H1 (cell line): ENCODE measurements at regions not wholly inside any gene's neighbourhood (a gene's known extent, or its start where the extent isn't known, plus 50 kb on each side); places are given as distances from the start of the nearest gene placed in this dataset.

Source experiments
- CTCF ChIA-PET: fragments of 300-600 bp; sonication (Branson Sonifier 250); formaldehyde crosslinking; loops from one replicate; lab custom pipeline; 2021; ENCODE audit not compliant: partially characterized antibody; lab: Charles Lee
- POLR2A ChIA-PET: fragments of 300-600 bp; sonication (Branson Sonifier 250); formaldehyde crosslinking; loops from one replicate; lab custom pipeline; 2021; ENCODE audit warnings: inconsistent platforms; ENCODE audit not compliant: partially characterized antibody; lab: Charles Lee
- DNase-seq, 2 experiments: peaks; one replicate each; pipeline versions ENCODE4 v3.0.0 to v3.0.0-alpha.2; 2010 to 2022; ENCODE audit warnings: low spot score in 2 of 2, low read depth in 1 of 2, mixed read lengths in 1 of 2
- FAIRE-seq: peaks from 2 replicates; lab custom pipeline; 2011; peaks lifted over from hg19 to GRCh38; lab: Jason Lieb, UNC
- H2AFZ ChIP-seq: 2 replicates; pipeline ENCODE4 v1.8.1; 2012; ENCODE audit warnings: low read length, inconsistent platforms
- H2AK5ac ChIP-seq: 2 replicates; pipeline ENCODE4 v1.6.1; 2013; ENCODE audit warnings: low read depth, low read length
- H2BK120ac ChIP-seq: replicated peaks from 2 replicates; pipeline ENCODE3; 2013; ENCODE audit warnings: low read depth, low read length, inconsistent platforms
- H2BK12ac ChIP-seq: 2 replicates; pipeline ENCODE4 v1.6.1; 2013; ENCODE audit warnings: low read depth, low read length
- H2BK15ac ChIP-seq: 2 replicates; pipeline ENCODE4 v1.6.1; 2013; ENCODE audit warnings: low read length
- H2BK20ac ChIP-seq: 2 replicates; pipeline ENCODE4 v1.6.1; 2013; ENCODE audit warnings: low read length
- H2BK5ac ChIP-seq: 2 replicates; pipeline ENCODE4 v1.6.1; 2013; ENCODE audit warnings: low read depth, low read length
- H3K14ac ChIP-seq: 2 replicates; pipeline ENCODE4 v1.6.1; 2013; ENCODE audit warnings: inconsistent platforms; ENCODE audit not compliant: insufficient read length
- H3K18ac ChIP-seq: 2 replicates; pipeline ENCODE4 v1.6.1; 2013; ENCODE audit warnings: low read length; ENCODE audit errors: extremely low read depth
- H3K23ac ChIP-seq: 2 replicates; pipeline ENCODE4 v1.6.1; 2013; ENCODE audit warnings: inconsistent platforms; ENCODE audit not compliant: insufficient read length
- H3K23me2 ChIP-seq: 2 replicates; pipeline ENCODE4 v1.6.1; 2013; ENCODE audit warnings: low read depth, low read length
- H3K27ac ChIP-seq: 2 replicates; pipeline ENCODE4 v1.6.1; 2011; ENCODE audit warnings: low read depth, low read length, inconsistent platforms
- H3K27me3 ChIP-seq, 4 experiments: replicated peaks in 1 of 4; 1 replicate in 1 of 4; 2 replicates in 3 of 4; pipeline versions ENCODE4 v1.6.1 to v1.8.1; 2011 to 2013; ENCODE audit warnings: low read length in 3 of 4, mild to moderate bottlenecking in 3 of 4, inconsistent platforms in 2 of 4, mixed read lengths in 2 of 4, moderate library complexity in 1 of 4; ENCODE audit not compliant: control insufficient read depth in 3 of 4, insufficient read depth in 3 of 4; ENCODE audit errors: extremely low read depth in 1 of 4
- H3K36me3 ChIP-seq, 4 experiments: 2 replicates each; pipeline versions ENCODE4 v1.6.1 to v1.8.1; 2011 to 2013; ENCODE audit warnings: mild to moderate bottlenecking in 4 of 4, low read length in 3 of 4, moderate library complexity in 2 of 4, control low read depth in 1 of 4, inconsistent platforms in 1 of 4; ENCODE audit not compliant: insufficient read depth in 4 of 4, control insufficient read depth in 2 of 4
- H3K4ac ChIP-seq: replicated peaks from 2 replicates; pipeline ENCODE3; 2013; ENCODE audit warnings: low read length, low read depth, mixed read lengths, inconsistent platforms; ENCODE audit not compliant: insufficient read length
- H3K4me1 ChIP-seq, 4 experiments: replicated peaks in 1 of 4; 1 replicate in 1 of 4; 2 replicates in 3 of 4; pipeline versions ENCODE4 v1.6.1 to v1.8.1; 2011 to 2013; ENCODE audit warnings: low read length in 3 of 4, inconsistent platforms in 2 of 4, mixed read lengths in 1 of 4; ENCODE audit not compliant: insufficient read depth in 4 of 4, control insufficient read depth in 3 of 4
- H3K4me2 ChIP-seq, 2 experiments: 2 replicates each; pipeline versions ENCODE4 v1.6.1 to v1.8.1; 2011 to 2013; ENCODE audit warnings: low read depth in 2 of 2, low read length in 2 of 2, control low read depth in 1 of 2, inconsistent platforms in 1 of 2, mild to moderate bottlenecking in 1 of 2; ENCODE audit not compliant: insufficient read depth in 1 of 2
- H3K4me3 ChIP-seq, 4 experiments: fragments of 200-600, 300-600 bp in 1 of 4; sonication (generic), shearing (Covaris generic), sonication (Bioruptor Twin) in 1 of 4; 2 replicates each; pipeline versions ENCODE4 v1.5.1 to v1.8.1; 2011 to 2016; ENCODE audit warnings: low read length in 4 of 4, low read depth in 3 of 4, control low read depth in 2 of 4, inconsistent platforms in 2 of 4, mild to moderate bottlenecking in 2 of 4, mixed read lengths in 1 of 4, moderate library complexity in 1 of 4; ENCODE audit not compliant: insufficient read depth in 2 of 4; ENCODE audit errors: extremely low read depth in 1 of 4
- H3K56ac ChIP-seq: replicated peaks from 2 replicates; pipeline ENCODE3; 2013; ENCODE audit warnings: low read depth, mild to moderate bottlenecking, mixed read lengths, low read length, inconsistent platforms; ENCODE audit not compliant: insufficient read length
- H3K79me1 ChIP-seq: 2 replicates; pipeline ENCODE4 v1.6.1; 2013; ENCODE audit warnings: low read depth, low read length, control low read depth
- H3K79me2 ChIP-seq, 2 experiments: 2 replicates each; pipeline versions ENCODE4 v1.6.1 to v1.8.1; 2012 to 2013; ENCODE audit warnings: low read length in 2 of 2, mild to moderate bottlenecking in 2 of 2, inconsistent platforms in 1 of 2; ENCODE audit not compliant: insufficient read depth in 2 of 2, control insufficient read depth in 1 of 2
- H3K9ac ChIP-seq, 4 experiments: replicated peaks in 1 of 4; 1 replicate in 1 of 4; 2 replicates in 3 of 4; pipeline versions ENCODE4 v1.6.1 to v1.8.1; 2011 to 2013; ENCODE audit warnings: low read depth in 3 of 4, low read length in 3 of 4, control low read depth in 2 of 4, mild to moderate bottlenecking in 2 of 4, moderate library complexity in 2 of 4, inconsistent platforms in 1 of 4; ENCODE audit errors: extremely low read depth in 1 of 4
- H3K9me3 ChIP-seq, 2 experiments: 2 replicates each; pipeline versions ENCODE4 v1.6.1 to v1.8.1; 2012 to 2013; ENCODE audit warnings: mild to moderate bottlenecking in 2 of 2, moderate library complexity in 2 of 2, control low read depth in 1 of 2, inconsistent platforms in 1 of 2, low read depth in 1 of 2, low read length in 1 of 2, mixed read lengths in 1 of 2; ENCODE audit not compliant: insufficient read depth in 2 of 2
- H4K20me1 ChIP-seq, 2 experiments: replicated peaks in 1 of 2; 2 replicates each; pipeline versions ENCODE3 to v1.8.1; 2011 to 2013; ENCODE audit warnings: inconsistent platforms in 2 of 2, low read length in 2 of 2, mild to moderate bottlenecking in 1 of 2; ENCODE audit not compliant: insufficient read depth in 2 of 2, control insufficient read depth in 1 of 2
- H4K5ac ChIP-seq: 2 replicates; pipeline ENCODE4 v1.6.1; 2013; ENCODE audit warnings: low read length, low read depth, mixed read lengths, inconsistent platforms; ENCODE audit not compliant: insufficient read length
- H4K8ac ChIP-seq: 2 replicates; pipeline ENCODE4 v1.8.0; 2013; ENCODE audit warnings: mild to moderate bottlenecking, moderate library complexity, low read length, inconsistent platforms; ENCODE audit not compliant: insufficient read depth; ENCODE audit errors: extremely low read depth
- H4K91ac ChIP-seq: replicated peaks from 2 replicates; pipeline ENCODE3; 2013; ENCODE audit warnings: low read length, mixed read lengths, inconsistent platforms; ENCODE audit not compliant: insufficient read length
- ATF2 ChIP-seq: IDR thresholded peaks from 2 replicates; pipeline ENCODE4 v1.6.1; 2012; ENCODE audit warnings: low read length, inconsistent platforms
- BRCA1 ChIP-seq: IDR thresholded peaks from 2 replicates; pipeline ENCODE4 v1.6.1; 2012; ENCODE audit warnings: low read depth, low read length, improper control_type of control experiment
- EZH2 ChIP-seq: fragments of 200-600 bp; sonication (generic); IDR thresholded peaks from 2 replicates; pipeline ENCODE4 v1.7.1; 2012; ENCODE audit warnings: low read depth, mild to moderate bottlenecking, moderate library complexity, low read length, inconsistent platforms; ENCODE audit not compliant: severe bottlenecking
- JUND ChIP-seq: IDR thresholded peaks from 2 replicates; pipeline ENCODE4 v1.6.1; 2011; ENCODE audit warnings: mild to moderate bottlenecking, improper control_type of control experiment, low read length
- POLR2A ChIP-seq, 2 experiments: IDR thresholded peaks; 1 replicate in 1 of 2; 2 replicates in 1 of 2; pipeline ENCODE4 v1.6.1; 2011; ENCODE audit warnings: low read depth in 2 of 2, low read length in 2 of 2, mild to moderate bottlenecking in 2 of 2; ENCODE audit errors: control extremely low read depth in 1 of 2
- RNF2 ChIP-seq: fragments of 200-900, 300-1000 bp; sonication (generic); IDR thresholded peaks from 2 replicates; pipeline ENCODE4 v1.7.1; 2016; ENCODE audit warnings: borderline replicate concordance, low read depth, mild to moderate bottlenecking, antibody characterized with exemption, low read length; ENCODE audit not compliant: poor library complexity, severe bottlenecking; ENCODE audit errors: missing control alignments
- SP1 ChIP-seq: IDR thresholded peaks from 2 replicates; pipeline ENCODE4 v1.6.1; 2011; ENCODE audit warnings: low read depth, low read length

- H2BK20ac ChIP-seq, result no peak overlapping the region
- no peak overlapping the region for H3K18ac ChIP-seq
- FAIRE-seq (no peak), DNase-seq (no peak)
- TF ChIP-seq POLR2A (IDR thresholded peaks at IDR 0.05; ENCODE audit: control extremely low read depth in 1 of 2, low read depth in 2 of 2, low read length in 2 of 2), result no peak
- no peak for TF ChIP-seq EZH2
- no peak for TF ChIP-seq JUND
- no peak for TF ChIP-seq RNF2
- no peak for TF ChIP-seq ATF2
- no peak for TF ChIP-seq SP1
- TF ChIP-seq BRCA1, result no peak
- no peak overlapping the region for H3K4me2 ChIP-seq
- no peak overlapping the region for H3K4me3 ChIP-seq
- ChIA-PET POLR2A (no interaction called here), CTCF (no interaction called here)
- H4K8ac ChIP-seq, result no peak overlapping the region
- no peaks in the 10 kb centered on the region for H3K79me2 ChIP-seq
- H3K23ac ChIP-seq, result no peak overlapping the region
- H2BK15ac ChIP-seq, result no peak overlapping the region
- no peaks in the 10 kb centered on the region for H3K23me2 ChIP-seq
- H2BK120ac ChIP-seq, result no peak overlapping the region
- no peaks in the 10 kb centered on the region for H4K20me1 ChIP-seq
- H3K79me1 ChIP-seq, result no peaks in the 10 kb centered on the region
- H3K14ac ChIP-seq, result no peak overlapping the region
- H2BK12ac ChIP-seq, result no peak overlapping the region
- no peak overlapping the region for H4K5ac ChIP-seq
- H3K56ac ChIP-seq, result no peak overlapping the region
- no peak overlapping the region for H4K91ac ChIP-seq
- no peak overlapping the region for H3K4ac ChIP-seq
- H3K9ac ChIP-seq, result no peak overlapping the region
- no peaks in the 10 kb centered on the region for H3K36me3 ChIP-seq
- H2AFZ ChIP-seq, result no peak overlapping the region
- H3K27me3 ChIP-seq, result no peaks in the 10 kb centered on the region
- no peaks in the 10 kb centered on the region for H3K9me3 ChIP-seq
- peaks cover 0 to 3% (median 1%) of the 10 kb centered on the region in 4 experiments; a peak in 1 of 7 replicates for H3K4me1 ChIP-seq
- no peak overlapping the region for H3K27ac ChIP-seq
- no peak overlapping the region for H2BK5ac ChIP-seq
- no peak overlapping the region for H2AK5ac ChIP-seq
Measured at GRCh38 chr2:188677142-188677541, 297.0 kb upstream of the COL3A1 start.
